Lower lobe of right lung (tissue), 2 donors: ENCODE measurements at regions not wholly inside any gene's neighbourhood (a gene's known extent, or its start where the extent isn't known, plus 50 kb on each side); places are given as distances from the start of the nearest gene placed in this dataset.

Source experiments
- ATAC-seq, 2 donors: fragments of 200-7000 bp; cut with Tn5 transposase; one replicate each; pipeline ENCODE4 v1.9.1; 2020 to 2022; ENCODE audit warnings: mild to moderate bottlenecking in 2 of 2, moderate library complexity in 2 of 2
- DNase-seq: peaks from one replicate; pipeline ENCODE4 v3.0.0-alpha.2; 2020
- H3K27ac ChIP-seq: fragments of 200-600 bp; one replicate; pipeline ENCODE4 v1.8.0; 2022
- H3K27me3 ChIP-seq: fragments of 200-600 bp; one replicate; pipeline ENCODE4 v1.8.0; 2022; ENCODE audit warnings: low read depth
- H3K36me3 ChIP-seq: fragments of 200-600 bp; one replicate; pipeline ENCODE4 v1.8.0; 2022; ENCODE audit warnings: mild to moderate bottlenecking
- H3K4me1 ChIP-seq: fragments of 200-600 bp; one replicate; pipeline ENCODE4 v1.8.0; 2022
- H3K4me3 ChIP-seq: fragments of 200-600 bp; one replicate; pipeline ENCODE4 v1.8.0; 2022; ENCODE audit warnings: mild to moderate bottlenecking
- H3K9me3 ChIP-seq: fragments of 200-600 bp; one replicate; pipeline ENCODE4 v1.8.0; 2022
- CTCF ChIP-seq: fragments of 200-600 bp; IDR thresholded peaks from one replicate; pipeline ENCODE4 v1.8.0; 2022; ENCODE audit warnings: antibody characterized with exemption, mild to moderate bottlenecking
- intact Hi-C: fragments of 100-400 bp; cut with DNase I; formaldehyde crosslinking; loops from one replicate; pipeline ENCODE4 v1.11.0; 2022
- donor health status: DM: no; HTN: yes; CAD: no; lungs with severe emphysema.

GRCh38 chr2:16155366-16155765, 215.0 kb downstream of the MYCN start:
- no peaks in the 10 kb centered on the region for H3K27me3 ChIP-seq
- no peaks in the 10 kb centered on the region for H3K9me3 ChIP-seq
- no peak for ATAC-seq
- no peaks in the 10 kb centered on the region for H3K36me3 ChIP-seq
- no peaks in the 10 kb centered on the region for H3K4me1 ChIP-seq
- H3K27ac ChIP-seq = no peak overlapping the region
- TF ChIP-seq CTCF = no peak
- DNase-seq = no peak
- H3K4me3 ChIP-seq = no peak overlapping the region
- intact Hi-C loops = no loop called here

DNA sequence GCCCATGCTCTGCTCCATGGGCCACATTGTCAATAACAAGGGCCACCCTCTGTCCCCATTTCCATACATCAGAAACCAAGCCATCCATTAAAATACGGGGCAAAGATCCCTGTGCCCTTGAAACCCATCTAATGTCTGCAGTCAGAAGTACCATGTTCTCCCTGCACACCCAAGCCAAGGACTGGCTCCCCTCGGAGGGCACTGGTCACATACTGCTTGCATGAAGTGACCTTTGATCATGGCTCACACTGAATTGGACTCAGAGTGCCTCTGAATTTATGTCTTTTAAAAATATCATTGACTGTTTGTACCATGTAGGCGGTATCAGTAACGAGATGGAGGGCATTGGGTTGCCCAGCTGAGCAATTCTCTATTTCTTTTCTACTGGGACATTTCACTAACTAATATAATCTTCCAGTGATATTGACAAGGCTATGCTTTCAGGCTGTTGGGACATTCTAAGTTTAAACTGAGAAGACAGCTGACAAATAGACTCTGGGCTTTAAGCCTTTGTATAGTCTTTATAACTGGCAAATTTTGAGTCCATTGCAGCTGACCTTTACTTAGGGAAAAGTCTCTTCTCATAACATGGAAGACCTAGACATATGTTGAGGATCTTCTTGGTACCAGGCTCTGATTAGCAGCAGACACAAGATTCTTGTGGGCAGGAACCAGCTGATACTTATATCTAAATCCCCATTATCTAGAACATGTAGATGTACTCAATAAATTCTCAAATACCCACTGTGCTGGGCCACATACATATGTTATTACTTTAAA, 214.3 kb downstream of the MYCN start:
- Histone ChIP-seq H3K36me3 (no peaks in the 10 kb centered on the region), H3K27me3 (no peaks in the 10 kb centered on the region), H3K27ac (no peak overlapping the region), H3K4me3 (no peak overlapping the region), H3K4me1 (no peaks in the 10 kb centered on the region), H3K9me3 (no peaks in the 10 kb centered on the region)
- intact Hi-C loops = no loop called here
- DNase-seq (no peak), ATAC-seq (no peak)
- no peak for TF ChIP-seq CTCF

- Histone ChIP-seq H3K4me3 (no peak overlapping the region), H3K9me3 (no peaks in the 10 kb centered on the region), H3K36me3 (no peaks in the 10 kb centered on the region), H3K4me1 (no peaks in the 10 kb centered on the region), H3K27ac (no peak overlapping the region), H3K27me3 (no peaks in the 10 kb centered on the region)
- no peak for ATAC-seq
- intact Hi-C loops = no loop called here
- TF ChIP-seq CTCF = no peak
- no peak for DNase-seq
These were observed 213.7 kb downstream of the MYCN start for GRCh38 chr2:16154061-16154460.

- Histone ChIP-seq H3K27me3 (no peaks in the 10 kb centered on the region), H3K9me3 (no peaks in the 10 kb centered on the region), H3K4me1 (no peaks in the 10 kb centered on the region), H3K4me3 (no peak overlapping the region), H3K36me3 (no peaks in the 10 kb centered on the region), H3K27ac (no peak overlapping the region)
- TF ChIP-seq CTCF = no peak
- intact Hi-C loops = no loop called here
- DNase-seq (no peak), ATAC-seq (no peak)
These were observed 213.3 kb downstream of the MYCN start for GRCh38 chr2:16153754-16154035.

GRCh38 chr2:16152928-16153753, 212.8 kb downstream of the MYCN start:
- intact Hi-C loops = no loop called here
- no peaks in the 10 kb centered on the region for H3K9me3 ChIP-seq
- ATAC-seq = no peak
- no peak overlapping the region for H3K27ac ChIP-seq
- DNase-seq = no peak
- no peak overlapping the region for H3K4me3 ChIP-seq
- TF ChIP-seq CTCF = no peak
- no peaks in the 10 kb centered on the region for H3K4me1 ChIP-seq
- no peaks in the 10 kb centered on the region for H3K27me3 ChIP-seq
- no peaks in the 10 kb centered on the region for H3K36me3 ChIP-seq
